ENCODE measurements at regions not wholly inside any gene's neighbourhood (a gene's known extent, or its start where the extent isn't known, plus 50 kb on each side); places are given as distances from the start of the nearest gene placed in this dataset.

- Mint-ChIP-seq H3K27me3 (ENCODE audit: insufficient read depth) (no peaks in the 10 kb centered on the region), H3K4me3 (no peak overlapping the region), H3K27ac (no peak overlapping the region), H3K9me3 (no peaks in the 10 kb centered on the region), H3K4me1 (no peaks in the 10 kb centered on the region), H3K36me3 (ENCODE audit: low read depth) (no peaks in the 10 kb centered on the region)
- no peaks in the 10 kb centered on the region for H3K36me3 ChIP-seq (ENCODE audit: control insufficient read depth, insufficient read depth, low read length)
- DNase-seq: no peak
- H3K4me1 ChIP-seq (ENCODE audit: control insufficient read depth, insufficient read depth, low read length): no peaks in the 10 kb centered on the region
- H3K9ac ChIP-seq (ENCODE audit: extremely low read depth, low read length, poor library complexity, severe bottlenecking): no peak overlapping the region
- no peak overlapping the region for H3K4me3 ChIP-seq (ENCODE audit: low read length)
- no peak overlapping the region for H3K27ac ChIP-seq (ENCODE audit: low read depth, low read length)
- no peaks in the 10 kb centered on the region for H3K9me3 ChIP-seq (ENCODE audit: control insufficient read depth, low read length)
- WGBS, 2 experiments (ENCODE audit: insufficient coverage in 1 of 2, insufficient read length in 1 of 2): 91 to 93% methylated on average over 2 to 3 of the region's 3 CpGs
- no peak for TF ChIP-seq CTCF (conservative IDR thresholded peaks at IDR 0.05)
- H3K27me3 ChIP-seq (ENCODE audit: control insufficient read depth, insufficient read depth, low read length, poor library complexity, severe bottlenecking): no peaks in the 10 kb centered on the region
Observed at GRCh38 chr1:162992945-162993344, 76.2 kb upstream of the RGS4 start.

- H3K9me3 ChIP-seq (ENCODE audit: control insufficient read depth, low read length): no peaks in the 10 kb centered on the region
- no peaks in the 10 kb centered on the region for H3K4me1 Mint-ChIP-seq
- no peaks in the 10 kb centered on the region for H3K36me3 ChIP-seq (ENCODE audit: control insufficient read depth, insufficient read depth, low read length)
- 89 to 94% methylated on average over 2 to 6 of the region's 6 CpGs for whole genome bisulfite sequencing, 2 experiments (ENCODE audit: insufficient coverage in 1 of 2, insufficient read length in 1 of 2)
- H3K9me3 Mint-ChIP-seq: no peaks in the 10 kb centered on the region
- H3K4me3 Mint-ChIP-seq: no peak overlapping the region
- no peaks in the 10 kb centered on the region for H3K4me1 ChIP-seq (ENCODE audit: control insufficient read depth, insufficient read depth, low read length)
- TF ChIP-seq CTCF (conservative IDR thresholded peaks at IDR 0.05): no peak
- H3K9ac ChIP-seq (ENCODE audit: extremely low read depth, low read length, poor library complexity, severe bottlenecking): no peak overlapping the region
- no peak overlapping the region for H3K27ac Mint-ChIP-seq
- no peaks in the 10 kb centered on the region for H3K27me3 Mint-ChIP-seq (ENCODE audit: insufficient read depth)
- DNase-seq: no peak
- H3K27me3 ChIP-seq (ENCODE audit: control insufficient read depth, insufficient read depth, low read length, poor library complexity, severe bottlenecking): no peaks in the 10 kb centered on the region
- no peaks in the 10 kb centered on the region for H3K36me3 Mint-ChIP-seq (ENCODE audit: low read depth)
- no peak overlapping the region for H3K4me3 ChIP-seq (ENCODE audit: low read length)
- no peak overlapping the region for H3K27ac ChIP-seq (ENCODE audit: low read depth, low read length)
Observed at GRCh38 chr1:162991444-162991843, 77.7 kb upstream of the RGS4 start.

GRCh38 chr1:162990665-162991064 is 78.5 kb upstream of the RGS4 start:
- Histone ChIP-seq H3K9me3 (ENCODE audit: control insufficient read depth, low read length) (no peaks in the 10 kb centered on the region), H3K4me3 (ENCODE audit: low read length) (no peak overlapping the region), H3K4me1 (ENCODE audit: control insufficient read depth, insufficient read depth, low read length) (no peaks in the 10 kb centered on the region), H3K9ac (ENCODE audit: extremely low read depth, low read length, poor library complexity, severe bottlenecking) (no peak overlapping the region), H3K27ac (ENCODE audit: low read depth, low read length) (no peak overlapping the region), H3K36me3 (ENCODE audit: control insufficient read depth, insufficient read depth, low read length) (no peaks in the 10 kb centered on the region), H3K27me3 (ENCODE audit: control insufficient read depth, insufficient read depth, low read length, poor library complexity, severe bottlenecking) (no peaks in the 10 kb centered on the region)
- Mint-ChIP-seq H3K9me3 (no peaks in the 10 kb centered on the region), H3K27me3 (ENCODE audit: insufficient read depth) (no peaks in the 10 kb centered on the region), H3K36me3 (ENCODE audit: low read depth) (no peaks in the 10 kb centered on the region), H3K4me1 (peaks cover 2% of the 10 kb centered on the region), H3K4me3 (no peak overlapping the region), H3K27ac (no peak overlapping the region)
- WGBS, 2 experiments (ENCODE audit: insufficient coverage in 1 of 2, insufficient read length in 1 of 2): 96 to 97% methylated on average over 3 of the region's 3 CpGs
- TF ChIP-seq CTCF (conservative IDR thresholded peaks at IDR 0.05): no peak
- no peak for DNase-seq

Data from endodermal cell (in vitro differentiated cells).